Heart left ventricle (tissue), 13 donors: ENCODE measurements at regions not wholly inside any gene's neighbourhood (a gene's known extent, or its start where the extent isn't known, plus 50 kb on each side); places are given as distances from the start of the nearest gene placed in this dataset.

Experiments used
- CTCF ChIP-seq, 12 donors: fragments of 200-600 bp; sonication (generic) in 4 of 12; IDR thresholded peaks; one replicate each; pipeline versions ENCODE4 v1.5.0 to v1.8.0; 2018 to 2022; ENCODE audit warnings: antibody characterized with exemption in 12 of 12, mild to moderate bottlenecking in 5 of 12
- POLR2A ChIP-seq, 2 donors: fragments of 450-650 bp; IDR thresholded peaks; one replicate each; pipeline ENCODE4 v1.6.1; 2017; ENCODE audit warnings: antibody characterized with exemption in 2 of 2, mild to moderate bottlenecking in 2 of 2, moderate library complexity in 2 of 2
- donor health status: ischemic (EF 13 %, LVEDD 7.1; RV severe dilation, severe dysfunction).
- donor health status: DM: no; HTN: yes; CAD: no.
- donor health status: DM: no; HTN: no; CAD: no.
- donor health status: ischemic (EF 25% LVEDD 6.9; RV normal size, moderate dysfunction).
- donor health status: ischemic (EF 25% LVEDD 5.7; RV mildly dilated, moderate dysfunction).
- donor health status: ischemic (EF 35%, LVEDD 5.7; RV mildly dilated, moderate dysfunction).
- donor health status: nonischemic (EF 11% LVEDD 7.7; RV severe dilation, severe dysfunction).
- donor health status: DM: yes; HTN: yes; CAD: no.
- donor health status: PGD.
- donor health status: ischemic (EF 29% LVEDD 5.4; RV normal size, mild dysfunction).
- donor health status: nonischemic (EF 23%, LVEDD 6.1; RV moderate dilation, normal function).

- TF ChIP-seq CTCF (IDR thresholded peaks at IDR 0.05), result no peak
- TF ChIP-seq POLR2A (IDR thresholded peaks at IDR 0.05), result no peak
Measured at GRCh38 chr1:38185913-38186312, 139.3 kb upstream of the POU3F1 start.
